Choroid plexus epithelial cell (primary cell): ENCODE measurements at regions not wholly inside any gene's neighbourhood (a gene's known extent, or its start where the extent isn't known, plus 50 kb on each side); places are given as distances from the start of the nearest gene placed in this dataset.
"Not testable (repeated sequence)": the region's sequence is repeated elsewhere in the genome, so short reads cannot be mapped to it uniquely, and the experiment has no call there.

ENCODE experiments used
- DNase-seq: peaks from one replicate; pipeline ENCODE4 v3.0.0-alpha.2; 2010; ENCODE audit warnings: low read depth
- H3K4me3 ChIP-seq: 2 replicates; pipeline ENCODE4 v1.5.1; 2011; ENCODE audit warnings: low read depth, mild to moderate bottlenecking, control low read depth, low read length, moderate library complexity
- CTCF ChIP-seq: conservative IDR thresholded peaks from 2 replicates; pipeline ENCODE4 v1.5.1; 2011; ENCODE audit warnings: low read depth, mild to moderate bottlenecking, control low read depth, inconsistent platforms, low read length, moderate library complexity

GRCh38 chrX:96126182-96126581, 558.5 kb upstream of the DIAPH2 start:
- no peak for TF ChIP-seq CTCF
- no peak overlapping the region for H3K4me3 ChIP-seq
- no peak for DNase-seq

- DNase-seq, H3K4me3 ChIP-seq: not testable (repeated sequence)
Measured at GRCh38 chrX:96128058-96128457, 556.6 kb upstream of the DIAPH2 start.

GRCh38 chrX:96140796-96141195, 543.8 kb upstream of the DIAPH2 start:
- no peak for DNase-seq
- H3K4me3 ChIP-seq = no peak overlapping the region
- TF ChIP-seq CTCF = no peak

- DNase-seq = no peak
- no peak for TF ChIP-seq CTCF
Measured at GRCh38 chrX:96147681-96148080, 537.0 kb upstream of the DIAPH2 start.

GRCh38 chrX:96170626-96171025, 514.0 kb upstream of the DIAPH2 start:
- DNase-seq = no peak
- no peak overlapping the region for H3K4me3 ChIP-seq
- TF ChIP-seq CTCF = no peak

More at GRCh38 chrX:96147681-96148080, 537.0 kb upstream of the DIAPH2 start:
- H3K4me3 ChIP-seq = no peak overlapping the region

- no peak for DNase-seq
- TF ChIP-seq CTCF = no peak
Measured at GRCh38 chrX:96176921-96177320, 507.7 kb upstream of the DIAPH2 start.

GRCh38 chrX:96181605-96182004, 503.0 kb upstream of the DIAPH2 start:
- no peak for TF ChIP-seq CTCF
- no peak overlapping the region for H3K4me3 ChIP-seq
- DNase-seq = no peak

More at GRCh38 chrX:96176921-96177320, 507.7 kb upstream of the DIAPH2 start:
- H3K4me3 ChIP-seq = no peak overlapping the region

- TF ChIP-seq CTCF = peak; percentile 60
- no peak overlapping the region for H3K4me3 ChIP-seq
- peak; percentile 45 for DNase-seq
Measured at GRCh38 chrX:96182366-96182765, 502.3 kb upstream of the DIAPH2 start.
